GM13977 (cell line): ENCODE measurements at regions not wholly inside any gene's neighbourhood (a gene's known extent, or its start where the extent isn't known, plus 50 kb on each side); places are given as distances from the start of the nearest gene placed in this dataset.

Experiments
- DNase-seq: peaks from one replicate; pipeline ENCODE4 v3.0.0; 2012; ENCODE audit warnings: low spot score
- CTCF ChIP-seq: IDR thresholded peaks from 2 replicates; pipeline ENCODE4 v1.5.1; 2012; ENCODE audit warnings: mild to moderate bottlenecking, control low read depth; ENCODE audit not compliant: insufficient read depth; ENCODE audit errors: extremely low read depth, missing control alignments
- in situ Hi-C: fragments of 300-500 bp; cut with MboI; formaldehyde crosslinking; loops from one replicate; pipeline ENCODE4 v1.12.0; 2022; ENCODE audit warnings: low sequenced_read_pairs, low pct_unique_long_range_greater_than_20kb, mixed read lengths, inconsistent platforms; ENCODE audit not compliant: unreplicated experiment

- TF ChIP-seq CTCF = no peak
- in situ Hi-C loops = no loop called here
- DNase-seq = no peak
Measured at GRCh38 chr9:80516679-80517078, 944.9 kb downstream of the TLE4 start.

- no peak for TF ChIP-seq CTCF
- in situ Hi-C loops = no loop called here
Measured at GRCh38 chr9:80509358-80509757, 937.6 kb downstream of the TLE4 start.

GRCh38 chr9:80507611-80508010 lies 935.8 kb downstream of the TLE4 start:
- TF ChIP-seq CTCF = no peak
- in situ Hi-C loops = no loop called here

More at GRCh38 chr9:80509358-80509757, 937.6 kb downstream of the TLE4 start:
- no peak for DNase-seq

GRCh38 chr9:80504601-80505230 lies 933.0 kb downstream of the TLE4 start:
- TF ChIP-seq CTCF = no peak
- no peak for DNase-seq
- in situ Hi-C loops = no loop called here

More at GRCh38 chr9:80507611-80508010, 935.8 kb downstream of the TLE4 start:
- DNase-seq = no peak

GRCh38 chr9:80503671-80504281 lies 932.0 kb downstream of the TLE4 start:
- DNase-seq = no peak
- in situ Hi-C loops = no loop called here

GRCh38 chr9:80502306-80502705 lies 930.5 kb downstream of the TLE4 start:
- no peak for DNase-seq
- in situ Hi-C loops = no loop called here
- TF ChIP-seq CTCF = no peak

More at GRCh38 chr9:80503671-80504281, 932.0 kb downstream of the TLE4 start:
- TF ChIP-seq CTCF = no peak
